ENCODE measurements at regions not wholly inside any gene's neighbourhood (a gene's known extent, or its start where the extent isn't known, plus 50 kb on each side); places are given as distances from the start of the nearest gene placed in this dataset.

GRCh38 chr6:113194090-113194489 is 663.1 kb upstream of the MARCKS start (continued):
- TF ChIP-seq JUND (IDR thresholded peaks at IDR 0.05) (no peak), ZBTB33 (IDR thresholded peaks at IDR 0.05) (no peak), NR2F2 (IDR thresholded peaks at IDR 0.05) (no peak), YY1 (IDR thresholded peaks at IDR 0.05) (no peak), HNF4A (conservative IDR thresholded peaks at IDR 0.05) (no peak)
- TF ChIP-seq, protein P1, sequence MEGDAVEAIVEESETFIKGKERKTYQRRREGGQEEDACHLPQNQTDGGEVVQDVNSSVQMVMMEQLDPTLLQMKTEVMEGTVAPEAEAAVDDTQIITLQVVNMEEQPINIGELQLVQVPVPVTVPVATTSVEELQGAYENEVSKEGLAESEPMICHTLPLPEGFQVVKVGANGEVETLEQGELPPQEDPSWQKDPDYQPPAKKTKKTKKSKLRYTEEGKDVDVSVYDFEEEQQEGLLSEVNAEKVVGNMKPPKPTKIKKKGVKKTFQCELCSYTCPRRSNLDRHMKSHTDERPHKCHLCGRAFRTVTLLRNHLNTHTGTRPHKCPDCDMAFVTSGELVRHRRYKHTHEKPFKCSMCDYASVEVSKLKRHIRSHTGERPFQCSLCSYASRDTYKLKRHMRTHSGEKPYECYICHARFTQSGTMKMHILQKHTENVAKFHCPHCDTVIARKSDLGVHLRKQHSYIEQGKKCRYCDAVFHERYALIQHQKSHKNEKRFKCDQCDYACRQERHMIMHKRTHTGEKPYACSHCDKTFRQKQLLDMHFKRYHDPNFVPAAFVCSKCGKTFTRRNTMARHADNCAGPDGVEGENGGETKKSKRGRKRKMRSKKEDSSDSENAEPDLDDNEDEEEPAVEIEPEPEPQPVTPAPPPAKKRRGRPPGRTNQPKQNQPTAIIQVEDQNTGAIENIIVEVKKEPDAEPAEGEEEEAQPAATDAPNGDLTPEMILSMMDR (IDR thresholded peaks at IDR 0.05; ENCODE audit: low read depth, low read length, missing input control): no peak

DNA sequence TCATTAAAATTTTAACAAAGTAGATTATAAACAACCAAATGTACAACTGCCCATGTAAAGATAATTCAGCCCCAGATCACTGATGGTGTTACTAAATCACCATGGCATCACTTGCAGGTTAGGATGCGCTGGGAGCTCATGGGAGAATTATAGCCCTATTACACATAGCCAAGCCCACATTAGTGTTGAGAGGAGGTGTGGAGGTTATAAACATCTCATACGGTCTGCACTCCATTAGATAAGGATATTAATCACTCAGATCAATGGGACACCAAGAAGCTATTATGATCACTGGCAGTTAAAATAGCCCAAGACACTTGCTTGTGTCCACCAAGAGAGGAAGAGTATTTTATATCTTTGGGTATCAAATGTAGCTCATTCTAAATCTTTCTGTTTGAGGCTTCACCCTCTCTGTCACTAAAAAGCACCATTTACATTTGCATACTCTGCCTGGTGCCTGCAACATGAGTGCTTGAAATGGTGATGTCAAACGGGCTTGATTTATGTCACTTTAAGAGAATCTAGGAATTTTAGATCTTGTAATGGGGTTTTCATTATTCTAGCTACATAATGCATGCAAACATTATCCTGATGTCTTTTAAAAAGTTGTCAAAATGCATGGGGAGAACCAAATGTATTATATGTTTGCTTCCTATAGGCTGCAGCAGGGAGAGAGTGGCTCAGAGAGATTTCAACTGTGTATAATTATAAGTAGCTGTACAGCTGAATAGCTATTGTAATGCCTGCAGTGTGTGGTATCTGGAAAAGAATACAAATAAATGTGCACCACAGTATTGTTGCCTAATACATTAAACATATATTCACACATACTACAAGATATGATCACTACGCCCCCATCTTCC is 654.1 kb upstream of the MARCKS start:
- Histone ChIP-seq H3K36me3 (ENCODE audit: control insufficient read depth in 4 of 4, insufficient read depth in 3 of 4, low read depth in 1 of 4, low read length in 3 of 4) (no peaks in the 10 kb centered on the region), H3K9ac (ENCODE audit: low read depth in 1 of 2, low read length in 2 of 2) (no peak overlapping the region), H3K27me3 (ENCODE audit: control insufficient read depth in 4 of 4, insufficient read depth in 4 of 4, low read length in 3 of 4) (no peaks in the 10 kb centered on the region), H3K9me3 (ENCODE audit: control insufficient read depth in 4 of 4, low read length in 3 of 4) (no peaks in the 10 kb centered on the region), H3K4me1 (ENCODE audit: control insufficient read depth in 4 of 4, insufficient read depth in 4 of 4, low read length in 3 of 4) (no peaks in the 10 kb centered on the region), H3K27ac (ENCODE audit: low read depth in 1 of 2, low read length in 2 of 2) (no peak overlapping the region), H3K4me3 (ENCODE audit: low read depth in 1 of 3, low read length in 3 of 3) (no peak overlapping the region)
- no peak for DNase-seq (ENCODE audit: low spot score)
- 86% methylated on average over 4 of the region's 4 CpGs for WGBS
- TF ChIP-seq, protein P1 (IDR thresholded peaks at IDR 0.05; ENCODE audit: low read depth, low read length, missing input control): no peak
- TF ChIP-seq REST (IDR thresholded peaks at IDR 0.05) (no peak), ZBTB33 (IDR thresholded peaks at IDR 0.05) (no peak), HNF4A (conservative IDR thresholded peaks at IDR 0.05) (no peak), RAD21 (IDR thresholded peaks at IDR 0.05) (no peak), GABPA (IDR thresholded peaks at IDR 0.05 in 1 of 2, conservative IDR thresholded peaks at IDR 0.05 in 1 of 2) (no peak), TAF1 (conservative IDR thresholded peaks at IDR 0.05) (no peak), HNF4G (IDR thresholded peaks at IDR 0.05) (no peak)
- TF ChIP-seq, protein P2, sequence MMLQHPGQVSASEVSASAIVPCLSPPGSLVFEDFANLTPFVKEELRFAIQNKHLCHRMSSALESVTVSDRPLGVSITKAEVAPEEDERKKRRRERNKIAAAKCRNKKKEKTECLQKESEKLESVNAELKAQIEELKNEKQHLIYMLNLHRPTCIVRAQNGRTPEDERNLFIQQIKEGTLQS (IDR thresholded peaks at IDR 0.05): no peak
